T-helper 1 cell treated with Interleukin-12 subunit alpha and Interleukin-12 subunit beta and Interleukin-4 antibody, amounts not matched to agents 30 ng/mL and 1 ng/mL, for 36 hours (primary cell): ENCODE measurements at regions not wholly inside any gene's neighbourhood (a gene's known extent, or its start where the extent isn't known, plus 50 kb on each side); places are given as distances from the start of the nearest gene placed in this dataset.
"Not testable (repeated sequence)": the region's sequence is repeated elsewhere in the genome, so short reads cannot be mapped to it uniquely, and the experiment has no call there.

ENCODE experiments used
- intact Hi-C: fragments of 100-400 bp; cut with micrococcal nuclease; formaldehyde crosslinking; loops from one replicate; pipeline ENCODE4 v1.15.1; 2024

DNA sequence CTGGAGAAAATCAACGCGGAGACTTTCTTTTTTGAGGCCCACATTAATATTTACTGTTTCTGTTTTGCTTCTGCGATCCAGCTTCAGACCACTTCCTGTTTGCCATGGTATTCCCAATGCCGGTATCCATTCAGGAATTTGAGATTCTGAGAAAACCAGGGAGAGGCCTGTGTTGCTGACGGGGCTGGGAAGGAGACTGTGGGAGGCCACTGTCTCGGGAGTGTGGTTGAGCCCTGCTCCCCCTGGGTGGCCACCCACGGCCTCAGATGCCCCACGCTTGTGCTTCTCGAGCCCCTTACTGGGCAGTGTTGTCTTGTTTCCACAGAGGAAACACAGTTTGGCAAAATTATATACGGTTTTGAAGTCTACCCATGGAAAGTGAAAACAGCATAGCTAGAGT lies 403.6 kb upstream of the IRX2 start:
- intact Hi-C loops = no loop called here

GRCh38 chr5:3153906-3154305 lies 402.4 kb upstream of the IRX2 start:
- intact Hi-C loops = no loop called here

GRCh38 chr5:3153226-3153858 lies 401.9 kb upstream of the IRX2 start:
- intact Hi-C loops = no loop called here

DNA sequence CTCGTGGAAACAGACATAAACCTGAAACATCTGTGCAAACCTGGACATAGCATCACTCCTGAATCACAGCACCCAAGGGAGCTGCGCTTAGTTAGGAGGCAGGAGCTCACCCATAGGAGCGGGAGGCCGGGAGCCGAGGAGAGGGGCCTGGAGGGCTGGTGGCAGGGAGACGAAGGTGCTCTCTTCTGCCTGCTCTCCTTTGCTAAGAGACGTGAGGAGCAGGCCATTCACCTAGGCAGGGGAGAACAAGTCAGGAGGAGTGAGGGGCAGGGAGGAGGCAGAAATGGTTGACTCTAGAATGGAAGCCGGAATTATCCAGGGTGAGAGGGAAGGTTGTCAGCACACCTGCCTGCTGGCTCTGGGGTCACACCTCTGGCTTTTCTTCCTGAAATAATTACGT lies 398.4 kb upstream of the IRX2 start:
- intact Hi-C loops = no loop called here

GRCh38 chr5:3147405-3147804 lies 395.9 kb upstream of the IRX2 start:
- intact Hi-C loops = not testable (repeated sequence)

GRCh38 chr5:3145641-3146040 lies 394.2 kb upstream of the IRX2 start:
- intact Hi-C loops = no loop called here

- intact Hi-C loops = no loop called here
These were observed 391.9 kb upstream of the IRX2 start for GRCh38 chr5:3143382-3143781.

GRCh38 chr5:3142261-3143027 lies 391.0 kb upstream of the IRX2 start:
- intact Hi-C loops = no loop called here

DNA sequence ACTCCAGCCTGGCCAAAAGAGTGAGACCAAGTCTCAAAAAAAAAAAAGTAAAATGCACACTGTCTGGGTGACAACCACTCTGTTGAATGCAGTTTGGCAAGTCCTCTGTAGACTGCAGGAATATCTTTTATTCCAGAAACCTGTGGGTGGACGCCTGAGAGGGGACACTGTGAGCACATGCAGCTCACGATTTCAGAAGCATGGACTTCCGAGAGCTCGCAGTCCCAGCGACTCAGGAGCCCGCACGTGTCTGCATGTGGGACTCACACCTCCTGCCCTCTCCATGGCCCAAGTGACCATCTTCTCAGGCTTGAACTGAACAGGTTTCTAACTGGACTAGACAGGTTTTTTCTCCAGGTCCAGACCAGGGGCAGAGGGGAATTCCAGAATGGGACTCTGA lies 388.6 kb upstream of the IRX2 start:
- intact Hi-C loops = no loop called here

DNA sequence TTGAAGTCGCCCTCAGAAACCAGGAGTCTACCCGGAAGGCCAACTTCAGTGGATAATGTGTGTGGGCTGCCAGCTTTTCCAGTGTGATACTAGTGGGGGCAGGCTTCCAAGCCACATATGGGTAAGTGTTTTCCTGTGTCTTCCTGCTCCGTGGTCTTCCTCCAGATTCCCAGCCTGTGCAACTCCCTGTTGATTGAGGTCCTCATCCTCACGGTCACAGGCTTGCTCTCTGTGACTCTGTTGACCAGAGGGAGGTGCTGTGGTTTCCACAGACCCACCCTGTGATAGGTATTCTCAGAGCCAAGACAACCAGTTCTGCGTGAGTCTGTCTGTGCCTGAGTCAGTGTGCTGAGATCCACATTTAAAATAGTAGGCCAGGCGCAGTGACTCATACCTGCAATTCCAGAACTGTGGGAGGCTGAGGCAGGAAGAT lies 388.0 kb upstream of the IRX2 start:
- intact Hi-C loops = no loop called here

DNA sequence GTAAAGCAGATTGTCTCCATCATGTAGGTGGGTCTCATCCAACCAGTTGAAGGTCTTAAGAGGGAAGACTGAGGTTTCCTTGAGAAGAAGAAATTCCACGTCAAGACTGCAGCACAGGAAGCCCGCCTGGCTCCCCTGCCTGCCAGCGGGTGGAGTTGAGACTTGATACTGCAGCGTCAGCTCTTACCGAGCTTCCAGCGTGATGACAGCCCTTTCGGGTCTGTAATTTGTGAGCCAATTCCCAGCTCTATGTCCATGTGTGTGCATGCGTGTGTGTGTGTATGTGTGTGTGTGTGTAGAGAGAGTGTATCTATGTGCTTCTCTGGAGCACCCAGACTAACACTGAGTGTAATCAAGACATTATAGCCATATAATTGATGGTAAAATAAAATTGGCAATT lies 379.7 kb upstream of the IRX2 start:
- intact Hi-C loops = no loop called here

DNA sequence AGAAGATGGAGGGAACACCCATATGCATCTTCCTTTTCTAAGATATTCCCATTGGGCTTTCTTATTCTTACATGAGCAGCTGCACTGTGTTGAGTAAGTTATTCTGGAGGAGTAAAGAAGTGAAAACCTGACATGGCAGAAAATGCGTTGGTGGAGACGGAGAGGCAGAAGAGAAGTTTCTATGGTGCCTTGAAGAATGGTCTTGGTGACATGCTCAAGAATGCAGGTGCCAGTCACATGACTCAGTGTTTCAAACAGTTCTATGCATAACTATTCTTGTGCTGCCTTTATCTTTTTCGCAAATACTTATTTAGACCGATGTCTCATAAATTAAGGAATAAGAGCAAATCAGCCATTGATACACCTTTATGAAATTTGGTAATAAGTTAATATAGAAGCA lies 377.8 kb upstream of the IRX2 start:
- intact Hi-C loops = no loop called here

DNA sequence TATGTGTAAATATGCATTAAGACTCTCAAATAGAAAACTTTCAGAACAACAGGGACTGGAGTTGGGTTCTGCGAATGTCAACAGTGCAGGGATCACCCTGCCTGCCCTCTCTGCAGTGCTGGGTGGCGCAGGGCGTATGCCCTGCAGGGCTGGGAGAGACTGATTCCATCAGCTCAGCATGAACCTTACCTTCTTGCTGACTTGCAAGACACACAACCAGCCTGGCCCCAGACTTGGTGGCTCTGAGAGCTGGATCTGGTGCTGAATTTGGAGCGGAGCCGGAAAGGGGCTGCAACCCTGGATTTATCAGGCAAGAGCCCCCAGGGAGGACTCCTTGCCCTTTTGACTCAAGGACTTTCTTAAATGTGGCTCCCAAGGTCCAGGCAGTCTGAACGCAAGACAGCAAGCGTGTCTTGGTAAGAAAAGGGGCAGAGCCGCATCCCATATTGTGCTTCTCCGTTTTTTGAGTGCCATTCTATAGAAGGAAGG lies 376.0 kb upstream of the IRX2 start:
- intact Hi-C loops = no loop called here

DNA sequence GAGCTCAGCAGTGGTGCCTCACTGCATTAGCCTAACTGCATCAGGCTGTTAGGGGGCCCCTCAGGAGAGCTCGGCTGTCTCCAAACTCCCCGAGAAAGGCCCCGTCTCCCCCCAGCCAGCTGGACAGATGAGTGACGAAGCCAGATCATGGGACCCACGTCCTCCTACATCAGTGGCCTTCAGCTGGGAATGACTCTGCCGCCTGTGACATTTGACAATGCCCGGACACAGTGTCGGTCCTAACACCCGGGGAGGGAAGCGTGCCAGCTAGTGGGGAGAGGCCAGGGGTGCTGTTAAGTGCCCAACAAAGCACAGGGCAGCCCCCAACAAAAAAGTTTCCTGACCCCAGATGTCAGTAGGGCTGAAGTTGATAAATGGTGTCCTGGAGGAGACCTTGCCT lies 375.2 kb upstream of the IRX2 start:
- intact Hi-C loops = no loop called here

DNA sequence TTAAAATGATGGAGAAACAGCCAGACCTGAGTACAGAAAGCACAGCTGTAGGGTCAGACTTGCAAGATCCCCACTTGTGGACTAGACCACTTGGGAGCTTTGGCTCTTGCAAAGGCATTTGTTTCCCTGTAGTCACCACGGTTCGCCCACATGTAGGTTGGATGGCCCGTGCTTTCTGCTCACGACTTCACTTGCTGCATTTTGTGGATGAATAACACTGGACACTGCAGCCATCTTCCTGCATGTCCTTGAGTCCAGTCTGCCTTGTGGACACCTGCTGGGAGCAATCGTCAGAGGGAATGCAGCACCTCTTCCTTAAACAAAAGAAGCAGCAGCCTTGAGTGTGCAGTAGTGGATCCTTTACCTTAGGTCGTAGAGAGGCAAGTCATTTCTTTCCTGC lies 372.9 kb upstream of the IRX2 start:
- intact Hi-C loops = no loop called here

DNA sequence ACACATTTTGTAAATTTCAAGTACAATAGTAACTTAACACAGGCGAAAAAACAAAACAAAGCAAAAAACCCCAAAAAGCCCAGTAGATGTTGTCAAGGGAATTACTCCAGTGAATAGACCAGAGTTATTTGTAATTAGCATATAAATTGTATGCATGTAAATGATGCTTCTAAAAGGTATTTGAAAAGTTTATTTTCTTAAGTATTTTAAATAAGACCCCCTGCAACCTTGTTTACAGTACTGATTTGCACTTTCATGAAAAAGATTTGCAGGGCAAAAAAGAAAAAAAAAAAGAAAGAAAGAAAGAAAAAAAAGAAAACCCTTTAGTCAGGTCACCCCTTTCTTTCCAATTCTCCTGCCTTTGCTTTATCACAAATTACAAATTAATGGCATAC lies 372.3 kb upstream of the IRX2 start:
- intact Hi-C loops = no loop called here

- intact Hi-C loops = no loop called here
These were observed 371.7 kb upstream of the IRX2 start for GRCh38 chr5:3122985-3123762.

GRCh38 chr5:3122216-3122615 lies 370.7 kb upstream of the IRX2 start:
- intact Hi-C loops = no loop called here

- intact Hi-C loops = no loop called here
These were observed 370.3 kb upstream of the IRX2 start for GRCh38 chr5:3121813-3122212.

GRCh38 chr5:3120028-3120427 lies 368.6 kb upstream of the IRX2 start:
- intact Hi-C loops = no loop called here

- intact Hi-C loops = no loop called here
These were observed 368.0 kb upstream of the IRX2 start for GRCh38 chr5:3119435-3119834.

- intact Hi-C loops = no loop called here
These were observed 366.9 kb upstream of the IRX2 start for GRCh38 chr5:3118340-3118739.
